ENCODE measurements at regions not wholly inside any gene's neighbourhood (a gene's known extent, or its start where the extent isn't known, plus 50 kb on each side); places are given as distances from the start of the nearest gene placed in this dataset.
"Not testable (repeated sequence)": the region's sequence is repeated elsewhere in the genome, so short reads cannot be mapped to it uniquely, and the experiment has no call there.

DNA sequence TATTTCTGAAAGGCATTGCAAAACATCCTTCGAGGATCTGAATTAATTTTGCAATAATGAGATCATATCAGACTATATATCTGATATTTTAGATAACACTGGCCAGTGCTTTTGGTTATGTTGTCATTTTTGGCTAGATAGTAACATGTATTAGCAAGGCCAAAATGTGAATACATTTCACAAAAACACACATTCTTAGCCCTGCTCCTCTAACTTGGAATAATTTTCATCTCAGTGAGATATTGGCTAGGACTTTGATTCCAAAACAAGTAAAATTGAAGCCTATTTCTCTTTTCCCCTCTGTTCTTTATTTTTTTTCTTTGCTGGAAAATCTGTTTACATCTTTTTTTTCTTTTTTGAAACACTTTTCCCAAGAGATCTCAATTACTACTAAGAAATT lies 466.8 kb upstream of the CDH4 start:
- no peak for ATAC-seq

- ATAC-seq: no peak
Observed at GRCh38 chr20:60785785-60786184, 466.3 kb upstream of the CDH4 start.

- ATAC-seq: no peak
Observed at GRCh38 chr20:60786686-60787217, 465.3 kb upstream of the CDH4 start.

DNA sequence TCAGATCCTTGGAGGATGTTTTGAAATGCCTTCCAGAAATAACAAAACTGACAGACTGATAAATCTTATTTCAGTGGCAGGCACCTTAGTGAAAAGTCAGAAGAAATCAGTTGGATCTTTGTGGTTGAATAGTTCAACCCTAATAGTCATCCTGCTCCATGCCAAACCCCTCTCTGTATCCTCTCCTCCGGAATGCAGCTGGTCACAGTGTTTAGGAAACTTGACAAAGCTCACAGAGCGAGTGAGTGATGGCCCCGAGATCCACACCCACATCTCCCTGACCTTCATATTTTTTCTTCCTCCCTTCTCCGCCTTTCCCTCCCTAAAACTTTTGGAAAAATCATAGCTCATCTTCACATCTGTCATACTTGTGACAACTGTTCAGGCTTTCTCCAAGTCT lies 464.8 kb upstream of the CDH4 start:
- no peak for ATAC-seq

- ATAC-seq: no peak
Observed at GRCh38 chr20:60788070-60788469, 464.0 kb upstream of the CDH4 start.

GRCh38 chr20:60789399-60789798 lies 462.7 kb upstream of the CDH4 start:
- no peak for ATAC-seq

GRCh38 chr20:60790339-60790738 lies 461.7 kb upstream of the CDH4 start:
- not testable (repeated sequence) for ATAC-seq

DNA sequence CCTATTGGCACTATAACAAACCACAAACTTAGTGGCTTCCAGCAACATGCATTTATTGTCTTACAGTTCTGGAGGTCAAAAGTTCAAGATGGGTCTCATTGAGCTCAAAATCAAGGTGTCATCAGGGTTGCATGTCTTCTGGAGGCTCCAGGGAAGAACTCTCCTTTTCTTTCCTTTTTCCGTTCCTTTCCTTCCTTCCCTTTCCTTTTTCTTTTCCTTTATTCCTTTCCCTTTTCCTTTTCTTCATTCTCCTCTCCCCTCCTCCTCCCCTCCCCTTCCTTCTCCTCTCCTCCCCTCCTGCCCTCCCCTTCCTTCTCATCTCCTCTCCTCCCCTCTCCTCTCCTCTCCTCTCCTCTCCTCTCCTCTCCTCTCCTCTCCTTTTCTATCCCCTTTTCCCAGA lies 460.2 kb upstream of the CDH4 start:
- no peak for ATAC-seq

DNA sequence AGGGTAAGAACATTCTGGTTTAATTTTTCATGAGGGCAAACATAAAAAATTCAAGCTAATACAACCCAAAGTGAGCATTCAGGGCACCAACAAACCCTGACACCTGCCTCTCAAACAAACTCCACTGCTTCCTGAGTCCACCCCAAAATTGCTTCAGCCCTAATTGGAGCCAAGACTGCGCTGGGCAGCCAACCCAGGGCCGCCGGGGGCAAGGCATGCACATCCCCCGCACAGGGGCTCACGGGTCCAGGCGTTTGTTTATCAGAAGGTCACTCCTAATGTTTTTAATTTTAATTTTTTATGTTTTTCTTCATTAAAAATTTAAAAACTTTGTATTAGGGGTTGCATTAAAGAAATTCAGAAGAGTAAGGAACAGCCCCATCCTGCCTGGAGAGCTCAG lies 459.1 kb upstream of the CDH4 start:
- ATAC-seq: no peak

DNA sequence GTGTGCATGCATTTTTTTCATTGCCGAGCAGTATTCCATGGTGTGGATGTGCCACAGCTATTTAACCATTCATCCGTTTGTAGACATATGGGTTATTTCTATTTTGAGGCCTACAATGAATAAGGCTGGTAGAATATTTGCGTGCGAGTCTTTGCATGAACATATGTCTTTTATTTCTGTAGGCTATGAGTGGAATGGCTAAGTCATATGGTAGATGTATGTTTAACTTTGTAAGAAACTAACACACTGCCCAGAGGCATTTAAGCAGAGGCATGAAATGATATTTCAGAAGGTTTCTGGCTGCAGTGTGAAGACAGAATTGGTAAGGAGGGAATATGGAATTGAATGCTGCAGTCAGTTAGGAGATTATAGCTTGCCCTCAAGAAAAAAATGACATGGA lies 457.4 kb upstream of the CDH4 start:
- no peak for ATAC-seq

DNA sequence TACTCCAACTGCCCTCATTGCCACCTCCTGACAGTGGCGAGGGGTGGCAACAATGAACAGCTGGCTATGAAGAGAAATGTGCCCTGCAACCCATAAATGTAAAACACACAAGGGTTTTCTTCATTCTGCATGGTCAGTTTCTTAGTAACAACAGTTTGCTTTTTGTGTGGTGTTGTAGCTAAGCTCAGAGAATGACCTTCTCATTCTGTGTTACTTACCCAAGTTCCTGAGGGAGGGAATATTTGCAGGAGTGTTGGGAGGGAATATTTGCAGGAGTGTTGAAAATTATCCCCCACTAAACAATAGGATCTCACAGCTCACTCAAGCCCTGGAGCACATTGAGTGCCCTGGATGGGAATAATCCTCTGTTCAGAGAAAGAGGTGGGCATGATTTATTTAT lies 456.4 kb upstream of the CDH4 start:
- ATAC-seq: no peak

- no peak for ATAC-seq
Observed at GRCh38 chr20:60800185-60800584, 451.9 kb upstream of the CDH4 start.

DNA sequence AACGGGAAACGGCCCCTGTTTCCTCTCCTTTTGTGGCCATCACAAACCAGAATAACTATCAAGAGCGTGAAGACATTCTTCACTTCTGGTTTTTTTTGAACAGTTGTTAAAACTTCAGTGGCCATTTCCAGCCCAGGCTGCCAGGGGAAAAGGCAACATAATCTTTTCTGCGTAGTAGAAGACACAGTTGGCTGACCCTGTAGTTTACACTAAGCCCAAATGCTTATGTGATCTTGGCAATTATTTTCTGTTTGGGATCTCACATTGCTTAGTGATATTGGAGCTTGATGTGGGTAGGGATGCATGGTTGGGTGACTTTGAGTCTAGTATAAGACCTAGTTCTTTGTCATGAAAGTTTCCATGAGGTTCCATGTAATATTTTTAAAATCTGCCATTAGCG lies 449.4 kb upstream of the CDH4 start:
- no peak for ATAC-seq

- ATAC-seq: no peak
Observed at GRCh38 chr20:60803335-60804055, 448.6 kb upstream of the CDH4 start.

DNA sequence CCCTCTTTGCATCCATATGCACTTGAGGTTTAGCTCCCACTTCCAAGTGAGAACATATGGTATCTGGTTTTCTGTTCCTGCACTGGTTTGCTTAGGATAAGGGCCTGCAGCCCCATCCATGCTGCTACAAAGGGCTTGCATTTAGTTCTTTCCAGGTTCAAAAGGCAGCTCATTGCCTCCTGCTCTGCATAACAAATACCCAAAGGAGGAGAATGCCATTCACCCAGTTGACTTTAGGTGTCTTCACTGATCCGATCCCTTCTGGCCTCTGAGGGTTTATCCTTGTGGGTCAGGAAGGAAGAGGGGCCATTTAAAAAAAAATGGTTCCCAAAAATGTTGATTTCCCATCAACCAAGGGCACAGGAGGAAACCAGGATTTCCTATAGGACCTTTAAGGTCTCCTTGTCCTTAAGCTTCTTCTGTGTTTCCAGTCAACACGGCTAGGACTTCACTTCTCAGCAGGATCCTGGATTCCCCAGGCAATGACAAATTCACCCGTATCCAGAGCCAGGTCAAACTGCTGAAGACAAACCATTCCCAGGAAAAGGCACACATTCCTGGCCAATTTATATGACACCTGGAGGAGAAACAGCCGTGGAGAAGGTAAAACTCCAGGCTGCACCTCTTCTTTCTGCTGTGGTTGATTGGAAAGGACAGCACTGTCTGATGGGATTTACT lies 447.7 kb upstream of the CDH4 start:
- no peak for ATAC-seq

- no peak for ATAC-seq
Observed at GRCh38 chr20:60804918-60805630, 447.0 kb upstream of the CDH4 start.

DNA sequence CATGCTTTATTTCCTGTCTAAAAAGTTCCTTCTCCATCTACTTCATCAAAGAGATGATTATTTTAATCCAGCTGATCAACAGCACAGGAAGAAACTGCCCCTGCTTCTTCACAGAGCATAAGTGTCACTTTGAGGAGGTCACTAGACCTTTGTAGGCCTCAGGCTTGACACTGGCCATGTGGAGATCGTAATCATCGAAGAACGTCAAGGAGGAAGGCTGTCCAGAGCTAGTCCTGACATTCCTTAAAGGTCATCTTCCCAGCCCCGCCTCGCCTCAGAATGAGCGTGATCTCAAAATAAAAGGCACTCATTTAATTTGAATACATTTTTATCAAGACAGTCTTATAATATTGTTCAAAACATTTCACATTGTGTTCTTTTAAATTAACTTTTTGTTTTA lies 445.7 kb upstream of the CDH4 start:
- no peak for ATAC-seq

- ATAC-seq: no peak
Observed at GRCh38 chr20:60806824-60807223, 445.2 kb upstream of the CDH4 start.

GRCh38 chr20:60808003-60808672 lies 443.9 kb upstream of the CDH4 start:
- no peak for ATAC-seq

GRCh38 chr20:60808701-60809100 lies 443.4 kb upstream of the CDH4 start:
- ATAC-seq: no peak

GRCh38 chr20:60810561-60810960 lies 441.5 kb upstream of the CDH4 start:
- no peak for ATAC-seq

GRCh38 chr20:60812561-60812960 lies 439.5 kb upstream of the CDH4 start:
- ATAC-seq: no peak

GRCh38 chr20:60813066-60813465 lies 439.0 kb upstream of the CDH4 start:
- no peak for ATAC-seq
